GM12878 (cell line): ENCODE measurements at regions not wholly inside any gene's neighbourhood (a gene's known extent, or its start where the extent isn't known, plus 50 kb on each side); places are given as distances from the start of the nearest gene placed in this dataset.

Experiments used
- ATAC-seq: fragments of 200-7000 bp; cut with Tn5 transposase; 3 replicates; pipeline ENCODE4 v1.9.1; 2020; ENCODE audit warnings: mild to moderate bottlenecking, moderate library complexity
- BruUV-seq: library from RNA; stranded (reverse); fragments of 400-500 nt; replicated peaks from 2 replicates; lab custom pipeline; 2021; lab: Mats Ljungman, UMichigan
- CTCF ChIA-PET: fragments of 300-600 bp; sonication (Branson Sonifier 250); formaldehyde crosslinking; extraction: SDS; loops from one replicate; lab custom pipeline; 2021; ENCODE audit warnings: inconsistent platforms; lab: Yijun Ruan, JAX
- POLR2A ChIA-PET: fragments of 350-600 bp; formaldehyde crosslinking; extraction: SDS; loops from one replicate; lab custom pipeline; 2021; ENCODE audit warnings: inconsistent platforms; lab: Charles Lee
- RAD21 ChIA-PET: fragments of 300-600 bp; sonication (Branson Sonifier 250); formaldehyde crosslinking; loops from one replicate; lab custom pipeline; 2023; ENCODE audit warnings: antibody characterized with exemption; ENCODE audit not compliant: unreplicated experiment; lab: Charles Lee
- SMC1A ChIA-PET: fragments of 300-600 bp; sonication (Branson Sonifier 250); formaldehyde crosslinking; loops from one replicate; lab custom pipeline; 2023; ENCODE audit not compliant: unreplicated experiment, uncharacterized antibody; lab: Charles Lee
- DNase-seq: peaks from one replicate; pipeline ENCODE4 v3.0.0-alpha.2; 2011; ENCODE audit warnings: low read depth, low spot score
- FAIRE-seq: peaks from 3 replicates; lab custom pipeline; 2011; peaks lifted over from hg19 to GRCh38; lab: Jason Lieb, UNC
- H2AFZ ChIP-seq: 2 replicates; pipeline ENCODE4 v1.6.0; 2011; ENCODE audit warnings: low read depth, low read length, control low read depth; ENCODE audit not compliant: control insufficient read depth
- H3K27ac ChIP-seq: 2 replicates; pipeline ENCODE4 v1.5.1; 2011; ENCODE audit warnings: control low read depth; ENCODE audit not compliant: control insufficient read depth, insufficient read depth
- H3K27me3 ChIP-seq, 2 experiments: replicated peaks in 1 of 2; 2 replicates each; pipeline versions ENCODE4 v1.6.0 to v1.6.1; 2011; ENCODE audit warnings: low read length in 1 of 2; ENCODE audit not compliant: control insufficient read depth in 2 of 2, insufficient read depth in 2 of 2
- H3K36me3 ChIP-seq, 2 experiments: 2 replicates each; pipeline ENCODE4 v1.5.1; 2011; ENCODE audit warnings: low read length in 1 of 2; ENCODE audit not compliant: control insufficient read depth in 2 of 2, insufficient read depth in 2 of 2
- H3K4me1 ChIP-seq: 2 replicates; pipeline ENCODE4 v1.6.1; 2011; ENCODE audit warnings: mild to moderate bottlenecking, low read length, moderate library complexity, mixed read lengths; ENCODE audit not compliant: control insufficient read depth, insufficient read depth
- H3K4me2 ChIP-seq: 2 replicates; pipeline ENCODE4 v1.6.0; 2011; ENCODE audit warnings: control low read depth; ENCODE audit not compliant: control insufficient read depth, insufficient read depth
- H3K4me3 ChIP-seq: fragments of 200-600 bp; sonication (generic); 2 replicates; pipeline ENCODE4 v1.5.1; 2016
- H3K79me2 ChIP-seq: 2 replicates; pipeline ENCODE4 v1.6.0; 2011; ENCODE audit warnings: low read length; ENCODE audit not compliant: control insufficient read depth, insufficient read depth
- H3K9ac ChIP-seq: 2 replicates; pipeline ENCODE4 v1.8.0; 2011; ENCODE audit warnings: low read length, control low read depth, mixed read lengths; ENCODE audit not compliant: control insufficient read depth, insufficient read depth
- H3K9me3 ChIP-seq: replicated peaks from 3 replicates; pipeline ENCODE4 v1.5.1; 2011; ENCODE audit warnings: mild to moderate bottlenecking, low read length; ENCODE audit not compliant: control insufficient read depth, insufficient read depth
- H4K20me1 ChIP-seq: 2 replicates; pipeline ENCODE4 v1.6.0; 2011; ENCODE audit not compliant: control insufficient read depth, insufficient read depth
- BACH1 ChIP-seq: fragments of 450-650 bp; IDR thresholded peaks from 2 replicates; pipeline ENCODE4 v1.6.1; 2017; ENCODE audit warnings: mild to moderate bottlenecking, borderline replicate concordance
- CHD4 ChIP-seq: fragments of 200-600 bp; sonication (generic); IDR thresholded peaks from 2 replicates; pipeline ENCODE4 v1.6.1; 2016; ENCODE audit warnings: mild to moderate bottlenecking
- EP300 ChIP-seq, 2 experiments: fragments of 150-350 bp in 1 of 2; IDR thresholded peaks; 2 replicates each; pipeline ENCODE4 v1.6.1; 2011 to 2012; ENCODE audit warnings: low read depth in 2 of 2, low read length in 2 of 2, borderline replicate concordance in 1 of 2, improper control_type of control experiment in 1 of 2, inconsistent platforms in 1 of 2; ENCODE audit not compliant: control insufficient read depth in 1 of 2
- GATAD2B ChIP-seq: fragments of 450-650 bp; conservative IDR thresholded peaks from 2 replicates; pipeline ENCODE4 v1.6.1; 2017; ENCODE audit warnings: low read depth, mild to moderate bottlenecking, moderate library complexity
- HDAC2 ChIP-seq: fragments of 200-600 bp; sonication (generic); IDR thresholded peaks from 2 replicates; pipeline ENCODE4 v1.6.1; 2017
- MAX ChIP-seq: IDR thresholded peaks from 2 replicates; pipeline ENCODE4 v1.6.1; 2012; ENCODE audit warnings: low read depth, low read length, improper control_type of control experiment
- MXI1 ChIP-seq: fragments of 150-350 bp; IDR thresholded peaks from 2 replicates; pipeline ENCODE4 v1.6.1; 2011; ENCODE audit warnings: low read depth, mild to moderate bottlenecking, inconsistent platforms, low read length, improper control_type of control experiment
- NBN ChIP-seq: fragments of 450-650 bp; IDR thresholded peaks from 2 replicates; pipeline ENCODE4 v1.6.1; 2016
- PRDM15 ChIP-seq: fragments of 450-650 bp; formaldehyde crosslinking; IDR thresholded peaks from 2 replicates; pipeline ENCODE4 v1.4.0; 2020; ENCODE audit warnings: mild to moderate bottlenecking, moderate library complexity
- SMAD1 ChIP-seq: fragments of 450-650 bp; IDR thresholded peaks from 2 replicates; pipeline ENCODE4 v1.6.1; 2018; ENCODE audit warnings: mild to moderate bottlenecking, low read depth; ENCODE audit not compliant: partially characterized antibody
- SREBF1 ChIP-seq: IDR thresholded peaks from 2 replicates; pipeline ENCODE4 v1.6.1; 2012; ENCODE audit warnings: mild to moderate bottlenecking, low read length
- TCF7 ChIP-seq: IDR thresholded peaks from 2 replicates; pipeline ENCODE4 v1.6.1; 2014; ENCODE audit warnings: antibody characterized with exemption, borderline replicate concordance
- YY1 ChIP-seq: IDR thresholded peaks from 2 replicates; pipeline ENCODE4 v1.6.1; 2011; ENCODE audit warnings: low read depth, mild to moderate bottlenecking, low read length
- ZBTB33 ChIP-seq: fragments of 450-650 bp; IDR thresholded peaks from 2 replicates; pipeline ENCODE4 v1.6.1; 2017; ENCODE audit warnings: mild to moderate bottlenecking
- ZNF24 ChIP-seq: fragments of 450-650 bp; IDR thresholded peaks from 2 replicates; pipeline ENCODE4 v1.6.1; 2017; ENCODE audit warnings: antibody characterized with exemption, mild to moderate bottlenecking
- WGBS: methylation state at CpG from one replicate; pipeline ENCODE4 v1.1.6; 2016; ENCODE audit warnings: low lambda C conversion rate; ENCODE audit not compliant: insufficient replicate concordance, insufficient coverage; ENCODE audit errors: missing lambda C conversion rate; 5-methylcytosine and 5-hydroxymethylcytosine counted together
- in situ Hi-C: fragments of 300-500 bp; cut with MboI; formaldehyde crosslinking; loops from 9 replicates; pipeline ENCODE4 v1.14.3; 2018; ENCODE audit warnings: mixed read lengths
- intact Hi-C: fragments of 100-400 bp; cut with micrococcal nuclease; formaldehyde crosslinking; loops from one replicate; pipeline ENCODE4 v1.14.2; 2022; ENCODE audit not compliant: unreplicated experiment

GRCh38 chr16:19974607-19975006, 90.0 kb upstream of the GPRC5B start:
- H3K4me3 ChIP-seq: no peak overlapping the region
- RAD21 ChIA-PET: no interaction called here
- H2AFZ ChIP-seq: no peak overlapping the region
- SMC1A ChIA-PET: no interaction called here
- H3K36me3 ChIP-seq: no peaks in the 10 kb centered on the region
- no peaks in the 10 kb centered on the region for H3K79me2 ChIP-seq
- H3K4me2 ChIP-seq: no peak overlapping the region
- in situ Hi-C loops (no loop called here), intact Hi-C loops (no loop called here)
- no peaks in the 10 kb centered on the region for H3K4me1 ChIP-seq
- FAIRE-seq (no peak), ATAC-seq (no peak), DNase-seq (no peak)
- BruUV-seq: no TSS peak
- H4K20me1 ChIP-seq: no peaks in the 10 kb centered on the region
- H3K9me3 ChIP-seq: no peaks in the 10 kb centered on the region
- no peaks in the 10 kb centered on the region for H3K27me3 ChIP-seq
- POLR2A ChIA-PET: no interaction called here
- WGBS: 16% methylated on average over 4 of the region's 4 CpGs
- no peak overlapping the region for H3K9ac ChIP-seq
- TF ChIP-seq ZNF24 (no peak), BACH1 (no peak), GATAD2B (no peak), NBN (no peak)
- CTCF ChIA-PET: no interaction called here
- H3K27ac ChIP-seq: no peak overlapping the region

GRCh38 chr16:19972111-19972510, 87.5 kb upstream of the GPRC5B start:
- WGBS: 36% methylated on average over 4 of the region's 4 CpGs
- no peaks in the 10 kb centered on the region for H3K9me3 ChIP-seq
- TF ChIP-seq ZBTB33: no peak
- no peak for TF ChIP-seq CHD4
- no peak for TF ChIP-seq EP300 (IDR thresholded peaks at IDR 0.05; ENCODE audit: borderline replicate concordance in 1 of 2, control insufficient read depth in 1 of 2, low read depth in 2 of 2, low read length in 2 of 2)
- no peak for TF ChIP-seq SMAD1
- TF ChIP-seq HDAC2: no peak
- no peak for TF ChIP-seq PRDM15 (CRISPR knock-in tag)
- no peak for TF ChIP-seq MAX
- no peak for TF ChIP-seq MXI1
- TF ChIP-seq YY1: no peak
- no peak for TF ChIP-seq SREBF1
- TF ChIP-seq TCF7: no peak

More at GRCh38 chr16:19972111-19972510, 87.5 kb upstream of the GPRC5B start:
- no peaks in the 10 kb centered on the region for H3K79me2 ChIP-seq
- ChIA-PET CTCF (interaction anchor here (0.9 to 1.7 kb wide), 2 partner anchors 328 to 411 kb away, joined by 3 to 4 read pairs; no protein-coding TSS in a partner anchor), POLR2A (no interaction called here), SMC1A (no interaction called here), RAD21 (no interaction called here)
- H3K36me3 ChIP-seq: no peaks in the 10 kb centered on the region
- ATAC-seq (no peak), FAIRE-seq (no peak), DNase-seq (no peak)
- H3K4me2 ChIP-seq: no peak overlapping the region
- H3K4me1 ChIP-seq: no peaks in the 10 kb centered on the region
- no peak overlapping the region for H2AFZ ChIP-seq
- intact Hi-C loops (no loop called here), in situ Hi-C loops (no loop called here)
- H3K9ac ChIP-seq: no peak overlapping the region
- H3K4me3 ChIP-seq: no peak overlapping the region
- H3K27ac ChIP-seq: no peak overlapping the region
- H3K27me3 ChIP-seq: no peaks in the 10 kb centered on the region
- no TSS peak for BruUV-seq
- H4K20me1 ChIP-seq: no peaks in the 10 kb centered on the region
